ENCODE measurements at regions not wholly inside any gene's neighbourhood (a gene's known extent, or its start where the extent isn't known, plus 50 kb on each side); places are given as distances from the start of the nearest gene placed in this dataset.

DNA sequence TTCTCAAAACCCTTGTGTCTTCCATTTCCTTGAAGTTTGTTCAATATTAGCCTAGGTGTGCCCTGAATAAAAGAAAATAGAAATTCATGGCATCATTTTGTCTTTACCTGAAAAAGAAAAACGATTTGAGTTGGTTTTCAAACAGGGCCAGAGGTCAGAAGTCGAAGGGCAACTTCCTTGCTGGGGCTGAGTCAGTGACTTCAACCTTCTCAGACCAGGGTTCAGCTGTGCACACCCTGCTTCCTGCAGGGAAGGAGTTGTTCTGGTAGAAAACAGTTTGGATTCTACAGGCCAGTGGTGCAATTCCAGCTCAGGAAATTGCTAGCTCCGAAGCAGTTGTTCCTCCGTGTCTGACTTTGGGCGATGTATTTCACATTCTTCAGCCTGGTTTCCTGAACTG, 132.1 kb upstream of the SLC30A5 start:
- Mint-ChIP-seq H3K4me3 (ENCODE audit: unreplicated experiment) (no peak overlapping the region), H3K9me3 (ENCODE audit: unreplicated experiment) (no peaks in the 10 kb centered on the region), H3K36me3 (ENCODE audit: low read depth, unreplicated experiment) (no peaks in the 10 kb centered on the region), H3K27ac (ENCODE audit: unreplicated experiment) (no peak overlapping the region), H3K4me1 (ENCODE audit: unreplicated experiment) (no peaks in the 10 kb centered on the region), H3K27me3 (ENCODE audit: unreplicated experiment) (no peaks in the 10 kb centered on the region)
- TF ChIP-seq, protein P1, sequence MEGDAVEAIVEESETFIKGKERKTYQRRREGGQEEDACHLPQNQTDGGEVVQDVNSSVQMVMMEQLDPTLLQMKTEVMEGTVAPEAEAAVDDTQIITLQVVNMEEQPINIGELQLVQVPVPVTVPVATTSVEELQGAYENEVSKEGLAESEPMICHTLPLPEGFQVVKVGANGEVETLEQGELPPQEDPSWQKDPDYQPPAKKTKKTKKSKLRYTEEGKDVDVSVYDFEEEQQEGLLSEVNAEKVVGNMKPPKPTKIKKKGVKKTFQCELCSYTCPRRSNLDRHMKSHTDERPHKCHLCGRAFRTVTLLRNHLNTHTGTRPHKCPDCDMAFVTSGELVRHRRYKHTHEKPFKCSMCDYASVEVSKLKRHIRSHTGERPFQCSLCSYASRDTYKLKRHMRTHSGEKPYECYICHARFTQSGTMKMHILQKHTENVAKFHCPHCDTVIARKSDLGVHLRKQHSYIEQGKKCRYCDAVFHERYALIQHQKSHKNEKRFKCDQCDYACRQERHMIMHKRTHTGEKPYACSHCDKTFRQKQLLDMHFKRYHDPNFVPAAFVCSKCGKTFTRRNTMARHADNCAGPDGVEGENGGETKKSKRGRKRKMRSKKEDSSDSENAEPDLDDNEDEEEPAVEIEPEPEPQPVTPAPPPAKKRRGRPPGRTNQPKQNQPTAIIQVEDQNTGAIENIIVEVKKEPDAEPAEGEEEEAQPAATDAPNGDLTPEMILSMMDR (IDR thresholded peaks at IDR 0.05; ENCODE audit: unreplicated experiment): no peak
- no peak for DNase-seq (ENCODE audit: low spot score)

GRCh38 chr5:68962757-68963484, 130.9 kb upstream of the SLC30A5 start:
- Mint-ChIP-seq H3K4me1 (ENCODE audit: unreplicated experiment) (no peaks in the 10 kb centered on the region), H3K27ac (ENCODE audit: unreplicated experiment) (no peak overlapping the region), H3K36me3 (ENCODE audit: low read depth, unreplicated experiment) (no peaks in the 10 kb centered on the region), H3K27me3 (ENCODE audit: unreplicated experiment) (no peaks in the 10 kb centered on the region), H3K9me3 (ENCODE audit: unreplicated experiment) (no peaks in the 10 kb centered on the region), H3K4me3 (ENCODE audit: unreplicated experiment) (no peak overlapping the region)
- TF ChIP-seq, protein P1 (IDR thresholded peaks at IDR 0.05; ENCODE audit: unreplicated experiment): peak; percentile 67
- DNase-seq (ENCODE audit: low spot score): peak; percentile 65

- Mint-ChIP-seq H3K27me3 (ENCODE audit: unreplicated experiment) (no peaks in the 10 kb centered on the region), H3K36me3 (ENCODE audit: low read depth, unreplicated experiment) (no peaks in the 10 kb centered on the region), H3K4me1 (ENCODE audit: unreplicated experiment) (no peaks in the 10 kb centered on the region), H3K4me3 (ENCODE audit: unreplicated experiment) (no peak overlapping the region), H3K9me3 (ENCODE audit: unreplicated experiment) (no peaks in the 10 kb centered on the region), H3K27ac (ENCODE audit: unreplicated experiment) (no peak overlapping the region)
- TF ChIP-seq, protein P1 (IDR thresholded peaks at IDR 0.05; ENCODE audit: unreplicated experiment): no peak
- DNase-seq (ENCODE audit: low spot score): no peak
Measured at GRCh38 chr5:68964679-68965078, 129.1 kb upstream of the SLC30A5 start.

DNA sequence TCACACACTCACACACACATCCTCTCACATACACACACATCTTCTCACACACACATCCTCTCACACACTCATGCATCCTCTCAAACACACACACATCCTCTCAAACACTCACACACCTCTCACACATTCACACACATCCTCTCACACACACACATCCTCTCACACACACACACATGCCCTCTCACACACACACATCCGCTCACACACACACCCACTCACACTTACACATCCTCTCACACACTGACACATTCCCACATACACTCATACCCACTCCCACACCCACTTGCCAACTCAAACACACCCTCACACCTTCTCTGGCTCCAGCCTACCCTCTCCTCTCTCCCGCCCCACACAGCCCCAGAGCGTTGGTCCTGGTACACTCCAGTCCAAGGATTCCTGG, 127.9 kb upstream of the SLC30A5 start:
- Mint-ChIP-seq H3K36me3 (ENCODE audit: low read depth, unreplicated experiment) (no peaks in the 10 kb centered on the region), H3K27me3 (ENCODE audit: unreplicated experiment) (no peaks in the 10 kb centered on the region), H3K27ac (ENCODE audit: unreplicated experiment) (no peak overlapping the region), H3K4me1 (ENCODE audit: unreplicated experiment) (no peaks in the 10 kb centered on the region), H3K9me3 (ENCODE audit: unreplicated experiment) (no peaks in the 10 kb centered on the region), H3K4me3 (ENCODE audit: unreplicated experiment) (no peak overlapping the region)
- TF ChIP-seq, protein P1 (IDR thresholded peaks at IDR 0.05; ENCODE audit: unreplicated experiment): no peak
- DNase-seq (ENCODE audit: low spot score): no peak

DNA sequence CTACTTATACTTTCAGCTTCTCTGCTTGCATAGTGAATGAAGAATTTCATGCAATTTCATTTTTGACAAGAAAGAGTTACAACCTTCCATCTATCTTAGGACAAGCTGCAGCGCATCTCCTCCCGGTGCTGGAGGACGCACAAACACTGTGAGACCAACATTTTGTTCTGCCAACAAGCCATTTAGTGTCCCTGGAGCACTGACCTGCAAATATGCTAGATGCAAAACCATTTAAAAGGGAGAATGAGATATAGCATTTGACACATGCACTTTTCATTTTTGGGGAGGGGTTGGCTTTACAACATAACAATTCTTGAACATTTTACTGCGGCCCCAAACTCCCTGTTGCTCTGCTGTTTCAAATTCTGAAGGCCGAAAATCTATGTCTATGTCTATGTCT, 127.2 kb upstream of the SLC30A5 start:
- Mint-ChIP-seq H3K36me3 (ENCODE audit: low read depth, unreplicated experiment) (no peaks in the 10 kb centered on the region), H3K27me3 (ENCODE audit: unreplicated experiment) (no peaks in the 10 kb centered on the region), H3K27ac (ENCODE audit: unreplicated experiment) (no peak overlapping the region), H3K4me1 (ENCODE audit: unreplicated experiment) (no peaks in the 10 kb centered on the region), H3K4me3 (ENCODE audit: unreplicated experiment) (no peak overlapping the region), H3K9me3 (ENCODE audit: unreplicated experiment) (no peaks in the 10 kb centered on the region)
- DNase-seq (ENCODE audit: low spot score): no peak
- TF ChIP-seq, protein P1 (IDR thresholded peaks at IDR 0.05; ENCODE audit: unreplicated experiment): no peak
